AG09309 (cell line): ENCODE measurements at regions not wholly inside any gene's neighbourhood (a gene's known extent, or its start where the extent isn't known, plus 50 kb on each side); places are given as distances from the start of the nearest gene placed in this dataset.

Experiments
- DNase-seq: peaks from one replicate; pipeline ENCODE4 v3.0.0-alpha.2; 2010; ENCODE audit warnings: low read depth
- H3K4me3 ChIP-seq: 2 replicates; pipeline ENCODE4 v1.5.1; 2011; ENCODE audit warnings: mild to moderate bottlenecking, low read depth, low read length, moderate library complexity; ENCODE audit not compliant: control insufficient read depth
- CTCF ChIP-seq: IDR thresholded peaks from 2 replicates; pipeline ENCODE4 v1.5.1; 2011; ENCODE audit warnings: mild to moderate bottlenecking, low read depth, low read length, inconsistent platforms; ENCODE audit not compliant: insufficient read depth, control insufficient read depth; ENCODE audit errors: missing control alignments

- no peak for DNase-seq
- no peak for TF ChIP-seq CTCF
- no peak overlapping the region for H3K4me3 ChIP-seq
Measured at GRCh38 chr11:106398502-106399075, 321.1 kb downstream of the AASDHPPT start.

GRCh38 chr11:106399076-106399511 lies 321.6 kb downstream of the AASDHPPT start:
- H3K4me3 ChIP-seq: no peak overlapping the region
- no peak for TF ChIP-seq CTCF
- DNase-seq: peak; percentile 100

GRCh38 chr11:106399624-106400023 lies 322.2 kb downstream of the AASDHPPT start:
- no peak for DNase-seq
- TF ChIP-seq CTCF: no peak
- H3K4me3 ChIP-seq: no peak overlapping the region

- no peak for TF ChIP-seq CTCF
- no peak overlapping the region for H3K4me3 ChIP-seq
- no peak for DNase-seq
Measured at GRCh38 chr11:106400949-106401570, 323.6 kb downstream of the AASDHPPT start.

GRCh38 chr11:106403751-106404150 lies 326.3 kb downstream of the AASDHPPT start:
- no peak for TF ChIP-seq CTCF
- no peak for DNase-seq
- no peak overlapping the region for H3K4me3 ChIP-seq

- H3K4me3 ChIP-seq: no peak overlapping the region
- TF ChIP-seq CTCF: no peak
- no peak for DNase-seq
Measured at GRCh38 chr11:106409222-106409621, 331.8 kb downstream of the AASDHPPT start.
